Tibial artery (tissue), 4 donors: ENCODE measurements at regions not wholly inside any gene's neighbourhood (a gene's known extent, or its start where the extent isn't known, plus 50 kb on each side); places are given as distances from the start of the nearest gene placed in this dataset.

Source experiments
- DNase-seq, 2 donors: peaks; one replicate each; pipeline ENCODE4 v3.0.0-alpha.2; 2019
- H3K27ac ChIP-seq, 2 donors: fragments of 200-600 bp; sonication (generic) in 1 of 2; 1 replicate in 1 of 2; 2 replicates in 1 of 2; pipeline ENCODE4 v1.5.1; 2018 to 2019; ENCODE audit warnings: mild to moderate bottlenecking in 1 of 2
- H3K27me3 ChIP-seq, 2 donors: fragments of 200-600 bp; sonication (generic) in 1 of 2; one replicate each; pipeline versions ENCODE4 v1.5.1 to v1.6.0; 2016 to 2019
- H3K36me3 ChIP-seq, 3 donors: fragments of 200-600 bp; sonication (generic) in 2 of 3; one replicate each; pipeline ENCODE4 v1.5.1; 2016 to 2019; ENCODE audit warnings: mild to moderate bottlenecking in 2 of 3
- H3K4me1 ChIP-seq, 4 donors: fragments of 200-600 bp; sonication (generic) in 2 of 4; 1 replicate in 3 of 4; 2 replicates in 1 of 4; pipeline ENCODE4 v1.5.1; 2016 to 2019
- H3K4me3 ChIP-seq, 2 donors: fragments of 200-600 bp; sonication (generic) in 1 of 2; 1 replicate in 1 of 2; 2 replicates in 1 of 2; pipeline ENCODE4 v1.5.1; 2018 to 2019; ENCODE audit warnings: mild to moderate bottlenecking in 2 of 2
- H3K9me3 ChIP-seq, 3 donors: fragments of 200-600 bp; sonication (generic) in 1 of 3; one replicate each; pipeline ENCODE4 v1.5.1; 2016 to 2019
- CTCF ChIP-seq, 2 experiments: fragments of 200-600 bp in 1 of 2; fragments of 450-650 bp in 1 of 2; IDR thresholded peaks; one replicate each; pipeline ENCODE4 v1.5.1; 2017 to 2019; ENCODE audit warnings: antibody characterized with exemption in 2 of 2, mild to moderate bottlenecking in 1 of 2, moderate library complexity in 1 of 2
- intact Hi-C: fragments of 100-400 bp; cut with DNase I; formaldehyde crosslinking; loops from one replicate; pipeline ENCODE4 v1.15.0; 2023; ENCODE audit warnings: low total_unique reads

DNA sequence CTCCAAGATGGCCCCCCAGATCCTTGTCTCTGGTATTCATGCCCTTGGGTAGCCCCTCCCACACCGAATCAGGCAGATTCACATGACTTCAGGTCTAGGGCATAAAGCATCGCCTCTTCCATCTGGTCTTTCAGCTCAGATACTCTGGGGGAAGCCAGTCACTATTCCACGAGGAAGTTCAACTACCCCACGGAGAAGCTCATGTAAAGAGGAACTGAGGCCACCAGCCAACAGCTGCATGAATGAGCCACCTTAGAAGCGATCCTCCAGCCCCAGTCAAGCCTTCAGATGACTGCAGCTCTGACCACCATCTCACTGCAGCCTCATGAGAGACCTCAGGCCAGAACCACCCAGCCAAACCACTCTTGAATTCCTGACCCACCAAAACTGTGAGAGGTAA lies 54.1 kb downstream of the SOCS3 start:
- TF ChIP-seq CTCF (IDR thresholded peaks at IDR 0.05), result no peak
- Histone ChIP-seq H3K9me3 (no peaks in the 10 kb centered on the region), H3K27me3 (no peaks in the 10 kb centered on the region), H3K4me1 (no peaks in the 10 kb centered on the region), H3K4me3 (no peak overlapping the region), H3K36me3 (no peaks in the 10 kb centered on the region), H3K27ac (no peak overlapping the region)
- DNase-seq, result no peak
- intact Hi-C loops, result no loop called here

GRCh38 chr17:78304549-78305037 lies 55.3 kb downstream of the SOCS3 start:
- DNase-seq, result no peak
- Histone ChIP-seq H3K4me3 (no peak overlapping the region), H3K36me3 (no peaks in the 10 kb centered on the region), H3K27ac (no peak overlapping the region), H3K27me3 (no peaks in the 10 kb centered on the region), H3K9me3 (no peaks in the 10 kb centered on the region), H3K4me1 (no peaks in the 10 kb centered on the region)
- intact Hi-C loops, result no loop called here
- TF ChIP-seq CTCF (IDR thresholded peaks at IDR 0.05), result no peak

DNA sequence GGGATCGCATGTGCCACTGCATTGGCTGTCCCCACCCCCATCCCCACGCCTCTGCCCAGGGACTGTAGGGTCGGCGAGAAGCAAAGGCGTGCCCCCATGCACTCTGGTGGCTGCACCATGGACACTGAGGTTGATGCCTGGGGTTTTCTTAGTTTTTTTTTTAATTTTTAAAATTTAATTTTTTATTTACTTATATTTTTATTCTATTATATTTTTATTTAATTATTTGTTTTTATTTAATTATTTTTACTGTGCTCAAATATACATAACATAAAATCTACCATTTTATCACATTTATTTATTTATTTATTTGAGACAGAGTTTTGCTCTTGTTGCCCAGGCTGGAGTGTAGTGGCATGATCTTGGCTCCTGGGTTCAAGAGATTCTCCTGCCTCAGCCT lies 57.4 kb downstream of the SOCS3 start:
- no peaks in the 10 kb centered on the region for H3K36me3 ChIP-seq
- no peak for TF ChIP-seq CTCF (IDR thresholded peaks at IDR 0.05)
- no peaks in the 10 kb centered on the region for H3K27me3 ChIP-seq
- H3K4me1 ChIP-seq, result no peaks in the 10 kb centered on the region
- intact Hi-C loops, result no loop called here
- H3K9me3 ChIP-seq, result no peaks in the 10 kb centered on the region
- no peak overlapping the region for H3K4me3 ChIP-seq
- DNase-seq, result no peak
- no peak overlapping the region for H3K27ac ChIP-seq

GRCh38 chr17:78301821-78302213 lies 58.1 kb downstream of the SOCS3 start:
- no peaks in the 10 kb centered on the region for H3K27me3 ChIP-seq
- no peak overlapping the region for H3K27ac ChIP-seq
- no peaks in the 10 kb centered on the region for H3K4me1 ChIP-seq
- no peak for DNase-seq
- intact Hi-C loops, result no loop called here
- H3K36me3 ChIP-seq, result no peaks in the 10 kb centered on the region
- no peak overlapping the region for H3K4me3 ChIP-seq
- TF ChIP-seq CTCF (IDR thresholded peaks at IDR 0.05), result no peak
- H3K9me3 ChIP-seq, result no peaks in the 10 kb centered on the region

DNA sequence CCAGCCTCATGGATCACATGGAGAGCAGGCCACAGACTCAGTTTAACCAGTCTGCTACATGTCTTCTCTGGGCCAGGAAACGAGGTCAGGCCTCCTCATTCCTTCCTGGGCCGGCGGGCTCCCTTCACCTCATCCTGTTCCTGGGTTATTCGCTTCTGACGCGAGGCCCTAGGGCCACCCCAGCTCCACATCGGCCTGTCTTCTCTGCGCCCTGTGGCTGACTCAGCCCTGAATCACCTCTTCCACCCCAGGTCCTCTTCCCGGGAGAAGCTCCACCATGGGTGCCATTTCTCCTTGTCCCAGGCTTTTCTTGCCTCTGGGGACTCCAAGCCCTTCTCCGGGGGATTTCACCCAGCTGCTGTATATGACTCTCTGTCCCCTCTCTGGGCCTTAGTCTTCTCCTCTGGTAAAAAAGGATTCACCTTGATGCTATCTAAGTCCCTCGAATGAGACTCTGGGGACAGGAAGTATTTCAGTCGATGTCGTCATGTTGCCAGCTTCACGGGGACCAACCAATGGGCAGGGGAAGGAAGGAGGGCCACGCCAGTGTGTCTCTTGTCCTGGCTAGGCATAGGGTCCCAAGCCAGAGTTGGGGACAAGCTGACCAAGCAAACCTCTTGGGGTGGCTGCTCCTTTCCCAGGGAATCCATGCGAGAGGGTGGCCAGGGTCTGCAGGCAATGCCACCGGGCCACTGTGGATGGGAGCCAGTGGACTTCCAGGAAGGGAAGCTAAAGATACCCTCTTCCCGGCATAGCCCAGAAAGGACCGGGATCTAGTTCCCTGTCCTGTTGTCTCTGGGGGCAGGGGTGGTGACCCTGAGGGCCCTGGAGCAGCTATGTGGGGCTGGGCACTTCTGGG lies 58.7 kb downstream of the SOCS3 start:
- Histone ChIP-seq H3K27ac (no peak overlapping the region), H3K4me3 (no peak overlapping the region), H3K36me3 (no peaks in the 10 kb centered on the region), H3K9me3 (no peaks in the 10 kb centered on the region), H3K27me3 (no peaks in the 10 kb centered on the region), H3K4me1 (no peaks in the 10 kb centered on the region)
- intact Hi-C loops, result no loop called here
- TF ChIP-seq CTCF (IDR thresholded peaks at IDR 0.05), result no peak
- DNase-seq, result no peak
